ENCODE measurements at regions not wholly inside any gene's neighbourhood (a gene's known extent, or its start where the extent isn't known, plus 50 kb on each side); places are given as distances from the start of the nearest gene placed in this dataset.

DNA sequence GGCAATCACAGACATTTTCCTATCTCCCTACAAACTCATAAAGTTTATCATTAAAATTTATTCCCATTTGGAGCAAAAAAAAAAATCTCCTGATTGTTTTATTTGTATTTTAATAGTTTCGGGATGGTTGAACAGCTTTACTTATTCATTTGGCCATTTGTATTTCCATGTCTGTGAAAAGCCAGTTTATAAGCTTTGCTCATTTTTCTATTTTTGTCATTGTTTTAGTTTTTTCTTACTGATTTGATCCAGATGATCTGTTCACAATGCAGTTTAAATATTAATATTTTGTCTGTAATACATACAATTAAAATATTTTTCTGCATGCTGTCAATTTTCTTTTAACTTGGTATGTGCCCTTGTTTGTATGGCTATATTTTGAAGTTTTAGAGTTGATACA is 65.2 kb upstream of the CCN2 start:
- DNase-seq (ENCODE audit: low spot score), result no peak
- ATAC-seq (ENCODE audit: low FRiP score), result no peak

DNA sequence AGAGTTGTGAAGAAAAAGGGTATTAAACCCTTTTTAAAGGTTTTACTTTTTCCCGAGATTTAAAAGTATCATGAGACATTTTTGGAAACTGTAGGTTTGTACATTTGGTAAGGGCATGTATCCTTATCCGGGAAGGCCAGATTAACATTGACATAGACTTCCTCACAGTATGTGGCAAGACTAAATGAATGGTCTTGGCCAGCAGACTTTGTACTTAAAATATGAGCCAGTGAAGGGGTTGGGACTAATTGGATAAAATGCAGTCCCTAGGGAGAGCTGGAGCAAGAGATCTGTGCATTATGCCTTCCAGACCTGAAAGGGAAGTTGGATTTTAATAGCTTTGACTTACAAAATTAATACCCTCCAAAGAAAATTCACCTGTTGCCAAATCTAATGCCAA is 60.4 kb upstream of the CCN2 start:
- TF ChIP-seq, protein P1, sequence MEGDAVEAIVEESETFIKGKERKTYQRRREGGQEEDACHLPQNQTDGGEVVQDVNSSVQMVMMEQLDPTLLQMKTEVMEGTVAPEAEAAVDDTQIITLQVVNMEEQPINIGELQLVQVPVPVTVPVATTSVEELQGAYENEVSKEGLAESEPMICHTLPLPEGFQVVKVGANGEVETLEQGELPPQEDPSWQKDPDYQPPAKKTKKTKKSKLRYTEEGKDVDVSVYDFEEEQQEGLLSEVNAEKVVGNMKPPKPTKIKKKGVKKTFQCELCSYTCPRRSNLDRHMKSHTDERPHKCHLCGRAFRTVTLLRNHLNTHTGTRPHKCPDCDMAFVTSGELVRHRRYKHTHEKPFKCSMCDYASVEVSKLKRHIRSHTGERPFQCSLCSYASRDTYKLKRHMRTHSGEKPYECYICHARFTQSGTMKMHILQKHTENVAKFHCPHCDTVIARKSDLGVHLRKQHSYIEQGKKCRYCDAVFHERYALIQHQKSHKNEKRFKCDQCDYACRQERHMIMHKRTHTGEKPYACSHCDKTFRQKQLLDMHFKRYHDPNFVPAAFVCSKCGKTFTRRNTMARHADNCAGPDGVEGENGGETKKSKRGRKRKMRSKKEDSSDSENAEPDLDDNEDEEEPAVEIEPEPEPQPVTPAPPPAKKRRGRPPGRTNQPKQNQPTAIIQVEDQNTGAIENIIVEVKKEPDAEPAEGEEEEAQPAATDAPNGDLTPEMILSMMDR (IDR thresholded peaks at IDR 0.05), result no peak
- DNase-seq (ENCODE audit: low spot score), result no peak
- no peak for ATAC-seq (ENCODE audit: low FRiP score)

More for the DNA sequence above, 65.2 kb upstream of the CCN2 start:
- TF ChIP-seq, protein P1 (IDR thresholded peaks at IDR 0.05), result no peak

DNA sequence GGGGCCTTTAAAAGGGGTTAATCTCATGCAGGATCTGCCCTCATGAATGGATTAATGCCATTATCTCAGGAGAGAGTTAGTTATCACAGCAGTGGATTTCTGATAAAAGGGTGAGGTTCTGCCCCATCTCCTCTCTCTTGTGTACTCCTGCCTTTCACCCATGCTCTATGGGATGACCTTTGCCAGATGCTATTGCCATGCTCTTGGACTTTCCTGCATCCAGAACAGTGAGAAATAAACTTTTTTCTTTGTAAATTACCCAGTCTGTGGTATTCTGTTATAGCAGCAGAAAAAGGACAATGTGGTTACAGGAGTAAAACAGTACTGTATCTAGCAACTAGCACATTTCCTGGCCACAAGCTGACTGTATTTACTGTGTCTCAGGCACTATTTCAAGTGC is 58.0 kb upstream of the CCN2 start:
- ATAC-seq (ENCODE audit: low FRiP score) (no peak), DNase-seq (ENCODE audit: low spot score) (no peak)
- TF ChIP-seq, protein P1 (IDR thresholded peaks at IDR 0.05), result no peak

DNA sequence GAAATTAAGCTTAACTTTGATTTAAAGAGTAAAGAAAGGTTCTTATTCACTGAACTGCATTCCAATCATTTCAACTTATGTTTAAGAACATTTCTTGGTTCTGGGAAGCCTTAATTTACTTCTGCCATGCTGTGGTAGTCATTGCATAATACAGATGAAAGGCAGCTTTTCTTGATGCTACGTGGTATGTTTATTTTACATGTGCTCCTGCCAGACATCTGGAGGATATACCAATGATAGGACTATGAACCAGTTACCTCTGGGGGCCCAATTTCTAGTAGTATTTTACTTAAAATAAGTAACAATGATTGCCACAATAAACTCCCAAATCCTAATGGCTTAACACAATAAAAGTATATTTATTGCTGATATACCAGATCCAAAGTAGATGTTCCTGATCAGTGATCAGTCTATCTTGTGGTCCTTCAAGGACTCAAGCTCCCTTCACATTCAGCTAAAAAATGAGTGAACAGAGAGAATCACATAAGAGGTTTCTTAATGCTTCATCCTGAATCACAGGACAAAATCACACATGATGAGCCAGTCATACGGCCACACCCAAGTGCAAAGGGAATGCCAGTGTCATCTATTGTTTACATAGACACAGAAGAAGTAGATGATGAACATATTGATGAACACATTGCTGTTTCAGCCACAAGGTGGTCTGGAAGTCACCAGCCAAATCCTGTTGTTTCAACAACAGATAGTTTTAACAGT is 56.5 kb upstream of the CCN2 start:
- no peak for ATAC-seq (ENCODE audit: low FRiP score)
- TF ChIP-seq, protein P1 (IDR thresholded peaks at IDR 0.05), result no peak
- no peak for DNase-seq (ENCODE audit: low spot score)

DNA sequence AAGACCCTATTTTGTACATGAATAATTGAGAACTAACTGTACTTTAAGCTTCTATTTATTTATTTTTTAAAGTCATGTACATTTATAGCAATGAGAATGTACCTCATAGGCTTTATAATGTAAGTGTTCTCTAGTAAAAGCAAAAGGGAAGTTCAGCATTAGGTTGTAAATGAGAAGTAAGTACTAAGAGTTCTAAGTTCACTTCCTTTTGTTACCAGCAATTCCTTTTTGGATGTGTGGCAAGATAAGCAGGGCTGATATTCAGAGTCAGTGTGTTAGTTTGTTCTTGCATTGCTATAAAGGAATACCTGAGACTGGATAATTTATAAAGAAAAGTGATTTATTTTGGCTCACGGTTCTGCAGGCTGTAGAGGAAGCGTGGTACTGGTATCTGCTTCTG is 54.0 kb upstream of the CCN2 start:
- DNase-seq (ENCODE audit: low spot score) (no peak), ATAC-seq (ENCODE audit: low FRiP score) (no peak)
- TF ChIP-seq, protein P1 (IDR thresholded peaks at IDR 0.05), result no peak

DNA sequence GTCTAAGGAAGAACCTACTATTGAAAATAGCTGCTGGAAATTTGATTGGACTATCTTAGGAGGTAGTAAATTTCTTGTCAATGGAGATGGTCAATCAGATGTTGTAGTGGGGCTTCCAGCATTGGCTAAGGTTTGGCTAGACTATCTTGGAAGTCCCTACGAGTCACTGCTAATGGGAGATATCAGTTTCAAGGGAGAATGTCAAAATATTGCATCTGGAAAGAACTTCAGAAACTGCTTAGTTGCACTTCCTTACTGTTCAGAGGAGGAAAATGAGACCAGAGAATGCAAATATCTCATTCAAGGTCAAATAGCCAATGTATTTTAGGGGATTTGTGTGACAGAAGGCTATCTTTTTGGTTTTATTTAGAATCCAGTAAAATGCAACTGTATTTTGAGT is 53.5 kb upstream of the CCN2 start:
- DNase-seq (ENCODE audit: low spot score) (no peak), ATAC-seq (ENCODE audit: low FRiP score) (no peak)
- TF ChIP-seq, protein P1 (IDR thresholded peaks at IDR 0.05), result no peak

DNA sequence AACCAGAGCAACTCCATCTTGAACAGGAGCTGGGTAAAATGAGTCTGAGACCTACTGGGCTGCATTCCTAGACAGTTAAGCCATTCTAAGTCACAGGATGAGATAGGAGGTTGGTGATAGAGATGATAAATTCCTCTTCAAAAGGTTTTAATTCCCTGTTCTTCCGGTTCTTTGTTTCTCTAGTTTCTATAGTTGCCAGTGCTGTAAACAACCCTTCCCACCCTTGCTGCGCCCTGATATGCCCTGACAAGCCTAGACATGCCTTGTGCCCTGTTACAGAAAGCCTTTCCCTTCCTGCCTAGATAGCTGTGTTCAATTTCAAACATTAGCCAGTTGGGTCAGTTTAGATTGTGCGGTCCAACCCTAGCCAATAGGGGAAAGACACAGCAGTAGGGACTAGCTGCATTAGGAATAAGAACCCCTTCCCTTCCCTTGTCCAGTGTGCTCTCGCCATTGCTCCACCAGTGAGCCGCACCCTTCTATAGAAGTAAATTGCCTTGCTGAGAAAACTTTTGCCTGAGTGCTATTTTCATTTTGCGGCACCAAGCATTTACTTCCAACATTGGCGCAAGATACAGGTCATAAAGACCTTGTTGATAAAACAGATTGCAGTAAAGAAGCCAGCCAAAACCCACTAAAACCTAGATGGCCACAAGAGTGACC is 52.5 kb upstream of the CCN2 start:
- TF ChIP-seq, protein P1 (IDR thresholded peaks at IDR 0.05), result no peak
- no peak for ATAC-seq (ENCODE audit: low FRiP score)
- DNase-seq (ENCODE audit: low spot score), result no peak
